ENCODE measurements at regions not wholly inside any gene's neighbourhood (a gene's known extent, or its start where the extent isn't known, plus 50 kb on each side); places are given as distances from the start of the nearest gene placed in this dataset.

DNA sequence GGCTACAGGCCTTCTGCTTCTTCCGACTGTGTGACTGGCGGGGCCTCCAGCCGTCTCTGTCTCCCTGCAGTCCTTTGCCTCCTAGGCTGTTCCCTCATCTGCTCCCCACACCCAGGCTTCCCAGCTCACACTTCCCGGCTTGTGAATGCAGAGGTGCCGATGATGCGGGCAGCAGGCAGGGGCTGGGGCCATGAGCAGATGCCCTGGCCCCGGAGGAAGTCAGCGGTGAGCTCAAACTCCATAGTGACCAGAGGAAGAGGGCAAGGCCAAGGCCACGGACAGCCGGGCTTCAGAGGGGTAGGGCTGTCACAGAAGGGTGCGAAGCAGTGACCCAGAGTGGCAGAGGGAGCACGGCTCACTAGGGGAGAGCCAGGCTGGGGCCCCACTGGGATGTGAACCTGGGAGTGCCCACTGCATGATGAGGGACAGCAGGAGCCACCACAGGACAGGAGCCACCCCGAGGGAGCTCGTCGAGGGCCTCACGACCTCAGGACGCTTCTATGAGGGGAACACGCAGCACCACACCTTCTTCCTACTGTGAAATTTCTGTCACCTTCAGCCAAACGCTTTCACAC is 515.9 kb downstream of the EIPR1 start:
- H3K27ac ChIP-seq (ENCODE audit: low read depth in 1 of 2, low read length in 2 of 2), result no peak overlapping the region
- H3K4me3 ChIP-seq (ENCODE audit: low read depth in 1 of 3, low read length in 3 of 3), result no peak overlapping the region
- peaks cover 0 to 4% (median 0%) of the 10 kb centered on the region in 4 donors for H3K9me3 ChIP-seq (ENCODE audit: control insufficient read depth in 4 of 4, low read length in 3 of 4)
- H3K27me3 ChIP-seq (ENCODE audit: control insufficient read depth in 4 of 4, insufficient read depth in 4 of 4, low read length in 3 of 4), result peaks cover 0 to 2% (median 0%) of the 10 kb centered on the region in 4 donors
- no peak for DNase-seq (ENCODE audit: low spot score)
- H3K4me1 ChIP-seq (ENCODE audit: control insufficient read depth in 4 of 4, insufficient read depth in 4 of 4, low read length in 3 of 4), result no peaks in the 10 kb centered on the region
- no peaks in the 10 kb centered on the region for H3K36me3 ChIP-seq (ENCODE audit: control insufficient read depth in 4 of 4, insufficient read depth in 3 of 4, low read depth in 1 of 4, low read length in 3 of 4)
- TF ChIP-seq HNF4G (IDR thresholded peaks at IDR 0.05), result no peak
- TF ChIP-seq SP1 (IDR thresholded peaks at IDR 0.05), result no peak
- TF ChIP-seq FOXA2 (IDR thresholded peaks at IDR 0.05), result no peak
- TF ChIP-seq, protein P1, sequence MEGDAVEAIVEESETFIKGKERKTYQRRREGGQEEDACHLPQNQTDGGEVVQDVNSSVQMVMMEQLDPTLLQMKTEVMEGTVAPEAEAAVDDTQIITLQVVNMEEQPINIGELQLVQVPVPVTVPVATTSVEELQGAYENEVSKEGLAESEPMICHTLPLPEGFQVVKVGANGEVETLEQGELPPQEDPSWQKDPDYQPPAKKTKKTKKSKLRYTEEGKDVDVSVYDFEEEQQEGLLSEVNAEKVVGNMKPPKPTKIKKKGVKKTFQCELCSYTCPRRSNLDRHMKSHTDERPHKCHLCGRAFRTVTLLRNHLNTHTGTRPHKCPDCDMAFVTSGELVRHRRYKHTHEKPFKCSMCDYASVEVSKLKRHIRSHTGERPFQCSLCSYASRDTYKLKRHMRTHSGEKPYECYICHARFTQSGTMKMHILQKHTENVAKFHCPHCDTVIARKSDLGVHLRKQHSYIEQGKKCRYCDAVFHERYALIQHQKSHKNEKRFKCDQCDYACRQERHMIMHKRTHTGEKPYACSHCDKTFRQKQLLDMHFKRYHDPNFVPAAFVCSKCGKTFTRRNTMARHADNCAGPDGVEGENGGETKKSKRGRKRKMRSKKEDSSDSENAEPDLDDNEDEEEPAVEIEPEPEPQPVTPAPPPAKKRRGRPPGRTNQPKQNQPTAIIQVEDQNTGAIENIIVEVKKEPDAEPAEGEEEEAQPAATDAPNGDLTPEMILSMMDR (IDR thresholded peaks at IDR 0.05; ENCODE audit: low read depth, low read length, missing input control), result no peak
- TF ChIP-seq, protein P2, sequence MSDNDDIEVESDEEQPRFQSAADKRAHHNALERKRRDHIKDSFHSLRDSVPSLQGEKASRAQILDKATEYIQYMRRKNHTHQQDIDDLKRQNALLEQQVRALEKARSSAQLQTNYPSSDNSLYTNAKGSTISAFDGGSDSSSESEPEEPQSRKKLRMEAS (IDR thresholded peaks at IDR 0.05), result no peak
- TF ChIP-seq, protein P3, sequence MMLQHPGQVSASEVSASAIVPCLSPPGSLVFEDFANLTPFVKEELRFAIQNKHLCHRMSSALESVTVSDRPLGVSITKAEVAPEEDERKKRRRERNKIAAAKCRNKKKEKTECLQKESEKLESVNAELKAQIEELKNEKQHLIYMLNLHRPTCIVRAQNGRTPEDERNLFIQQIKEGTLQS (IDR thresholded peaks at IDR 0.05), result no peak
- TF ChIP-seq, protein P4, sequence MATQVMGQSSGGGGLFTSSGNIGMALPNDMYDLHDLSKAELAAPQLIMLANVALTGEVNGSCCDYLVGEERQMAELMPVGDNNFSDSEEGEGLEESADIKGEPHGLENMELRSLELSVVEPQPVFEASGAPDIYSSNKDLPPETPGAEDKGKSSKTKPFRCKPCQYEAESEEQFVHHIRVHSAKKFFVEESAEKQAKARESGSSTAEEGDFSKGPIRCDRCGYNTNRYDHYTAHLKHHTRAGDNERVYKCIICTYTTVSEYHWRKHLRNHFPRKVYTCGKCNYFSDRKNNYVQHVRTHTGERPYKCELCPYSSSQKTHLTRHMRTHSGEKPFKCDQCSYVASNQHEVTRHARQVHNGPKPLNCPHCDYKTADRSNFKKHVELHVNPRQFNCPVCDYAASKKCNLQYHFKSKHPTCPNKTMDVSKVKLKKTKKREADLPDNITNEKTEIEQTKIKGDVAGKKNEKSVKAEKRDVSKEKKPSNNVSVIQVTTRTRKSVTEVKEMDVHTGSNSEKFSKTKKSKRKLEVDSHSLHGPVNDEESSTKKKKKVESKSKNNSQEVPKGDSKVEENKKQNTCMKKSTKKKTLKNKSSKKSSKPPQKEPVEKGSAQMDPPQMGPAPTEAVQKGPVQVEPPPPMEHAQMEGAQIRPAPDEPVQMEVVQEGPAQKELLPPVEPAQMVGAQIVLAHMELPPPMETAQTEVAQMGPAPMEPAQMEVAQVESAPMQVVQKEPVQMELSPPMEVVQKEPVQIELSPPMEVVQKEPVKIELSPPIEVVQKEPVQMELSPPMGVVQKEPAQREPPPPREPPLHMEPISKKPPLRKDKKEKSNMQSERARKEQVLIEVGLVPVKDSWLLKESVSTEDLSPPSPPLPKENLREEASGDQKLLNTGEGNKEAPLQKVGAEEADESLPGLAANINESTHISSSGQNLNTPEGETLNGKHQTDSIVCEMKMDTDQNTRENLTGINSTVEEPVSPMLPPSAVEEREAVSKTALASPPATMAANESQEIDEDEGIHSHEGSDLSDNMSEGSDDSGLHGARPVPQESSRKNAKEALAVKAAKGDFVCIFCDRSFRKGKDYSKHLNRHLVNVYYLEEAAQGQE (IDR thresholded peaks at IDR 0.05), result no peak
- TF ChIP-seq HNF4A (conservative IDR thresholded peaks at IDR 0.05), result no peak
- no peak for TF ChIP-seq TAF1 (conservative IDR thresholded peaks at IDR 0.05)
- TF ChIP-seq JUND (IDR thresholded peaks at IDR 0.05), result no peak
- no peak for TF ChIP-seq YY1 (IDR thresholded peaks at IDR 0.05)
- TF ChIP-seq, protein P5, sequence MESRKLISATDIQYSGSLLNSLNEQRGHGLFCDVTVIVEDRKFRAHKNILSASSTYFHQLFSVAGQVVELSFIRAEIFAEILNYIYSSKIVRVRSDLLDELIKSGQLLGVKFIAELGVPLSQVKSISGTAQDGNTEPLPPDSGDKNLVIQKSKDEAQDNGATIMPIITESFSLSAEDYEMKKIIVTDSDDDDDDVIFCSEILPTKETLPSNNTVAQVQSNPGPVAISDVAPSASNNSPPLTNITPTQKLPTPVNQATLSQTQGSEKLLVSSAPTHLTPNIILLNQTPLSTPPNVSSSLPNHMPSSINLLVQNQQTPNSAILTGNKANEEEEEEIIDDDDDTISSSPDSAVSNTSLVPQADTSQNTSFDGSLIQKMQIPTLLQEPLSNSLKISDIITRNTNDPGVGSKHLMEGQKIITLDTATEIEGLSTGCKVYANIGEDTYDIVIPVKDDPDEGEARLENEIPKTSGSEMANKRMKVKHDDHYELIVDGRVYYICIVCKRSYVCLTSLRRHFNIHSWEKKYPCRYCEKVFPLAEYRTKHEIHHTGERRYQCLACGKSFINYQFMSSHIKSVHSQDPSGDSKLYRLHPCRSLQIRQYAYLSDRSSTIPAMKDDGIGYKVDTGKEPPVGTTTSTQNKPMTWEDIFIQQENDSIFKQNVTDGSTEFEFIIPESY (IDR thresholded peaks at IDR 0.05), result no peak
- no peak overlapping the region for H3K9ac ChIP-seq (ENCODE audit: low read depth in 1 of 2, low read length in 2 of 2)
- WGBS, result 84% methylated on average over 19 of the region's 19 CpGs

DNA sequence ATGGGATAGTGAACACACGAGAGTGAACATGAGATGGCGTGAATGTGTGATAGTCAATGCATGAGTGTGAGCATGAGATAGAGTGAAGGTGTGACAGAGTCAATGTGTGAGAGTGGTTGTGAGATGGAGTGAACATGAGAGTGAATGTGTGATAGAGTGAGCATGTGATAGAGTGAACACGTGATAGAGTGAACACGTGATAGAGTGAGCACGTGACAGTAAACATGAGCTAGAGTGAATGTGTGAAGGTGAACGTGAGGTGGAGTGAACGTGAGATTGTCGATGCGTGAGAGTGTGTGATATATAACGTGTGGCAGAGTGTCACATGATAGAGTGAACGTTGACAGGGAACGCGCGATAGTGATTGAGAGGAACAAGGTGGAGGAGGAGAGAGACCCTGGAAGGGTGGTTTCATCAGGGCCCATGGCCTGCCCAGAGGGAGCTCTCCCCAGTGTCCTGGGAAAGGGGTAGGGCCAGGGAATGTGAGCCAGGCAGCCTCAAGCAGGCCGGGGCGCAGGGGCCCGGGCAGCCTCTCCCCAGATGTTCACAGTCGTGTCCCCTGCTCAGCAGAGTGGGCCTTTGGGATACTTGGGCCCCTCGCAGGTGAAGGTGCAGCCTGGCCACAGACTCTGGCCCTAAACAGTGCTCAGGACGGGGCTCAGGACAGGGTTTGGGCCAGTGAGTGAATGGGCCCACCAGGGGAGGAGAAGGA is 516.9 kb downstream of the EIPR1 start:
- Histone ChIP-seq H3K9ac (ENCODE audit: low read depth in 1 of 2, low read length in 2 of 2) (no peak overlapping the region), H3K36me3 (ENCODE audit: control insufficient read depth in 4 of 4, insufficient read depth in 3 of 4, low read depth in 1 of 4, low read length in 3 of 4) (no peaks in the 10 kb centered on the region), H3K4me1 (ENCODE audit: control insufficient read depth in 4 of 4, insufficient read depth in 4 of 4, low read length in 3 of 4) (no peaks in the 10 kb centered on the region), H3K4me3 (ENCODE audit: low read depth in 1 of 3, low read length in 3 of 3) (no peak overlapping the region), H3K27me3 (ENCODE audit: control insufficient read depth in 4 of 4, insufficient read depth in 4 of 4, low read length in 3 of 4) (peaks cover 0 to 2% (median 0%) of the 10 kb centered on the region in 4 donors), H3K9me3 (ENCODE audit: control insufficient read depth in 4 of 4, low read length in 3 of 4) (peaks cover 0 to 4% (median 0%) of the 10 kb centered on the region in 4 donors), H3K27ac (ENCODE audit: low read depth in 1 of 2, low read length in 2 of 2) (no peak overlapping the region)
- no peak for TF ChIP-seq RXRA (IDR thresholded peaks at IDR 0.05)
- no peak for TF ChIP-seq RAD21 (IDR thresholded peaks at IDR 0.05)
- no peak for TF ChIP-seq SP1 (IDR thresholded peaks at IDR 0.05)
- TF ChIP-seq, protein P5 (IDR thresholded peaks at IDR 0.05), result no peak
- TF ChIP-seq, protein P3 (IDR thresholded peaks at IDR 0.05), result no peak
- no peak for TF ChIP-seq FOXA2 (IDR thresholded peaks at IDR 0.05)
- TF ChIP-seq HNF4G (IDR thresholded peaks at IDR 0.05), result no peak
- no peak for TF ChIP-seq GABPA (IDR thresholded peaks at IDR 0.05 in 1 of 2, conservative IDR thresholded peaks at IDR 0.05 in 1 of 2)
- no peak for TF ChIP-seq EGR1 (IDR thresholded peaks at IDR 0.05; ENCODE audit: low read depth in 2 of 2)
- TF ChIP-seq FOXA1 (IDR thresholded peaks at IDR 0.05), result no peak
- TF ChIP-seq NR2F2 (IDR thresholded peaks at IDR 0.05), result no peak
- DNase-seq (ENCODE audit: low spot score), result no peak
- 91% methylated on average over 20 of the region's 20 CpGs for WGBS

All from liver (tissue), 8 donors.